Epithelial cell of proximal tubule (primary cell): ENCODE measurements at regions not wholly inside any gene's neighbourhood (a gene's known extent, or its start where the extent isn't known, plus 50 kb on each side); places are given as distances from the start of the nearest gene placed in this dataset.

Experiments
- DNase-seq: peaks from one replicate; pipeline ENCODE4 v3.0.0-alpha.2; 2011; ENCODE audit warnings: low read depth
- H3K4me3 ChIP-seq: 2 replicates; pipeline ENCODE4 v1.5.1; 2011; ENCODE audit warnings: low read depth, mild to moderate bottlenecking, low read length
- CTCF ChIP-seq: conservative IDR thresholded peaks from 2 replicates; pipeline ENCODE4 v1.5.1; 2012; ENCODE audit warnings: low read depth, mild to moderate bottlenecking, low read length

GRCh38 chrX:20488473-20488872, 221.8 kb upstream of the RPS6KA3 start:
- DNase-seq = no peak

GRCh38 chrX:20487227-20487626, 220.5 kb upstream of the RPS6KA3 start:
- no peak for DNase-seq
- TF ChIP-seq CTCF = no peak
- H3K4me3 ChIP-seq = no peak overlapping the region

More at GRCh38 chrX:20488473-20488872, 221.8 kb upstream of the RPS6KA3 start:
- H3K4me3 ChIP-seq = no peak overlapping the region
- TF ChIP-seq CTCF = no peak

- H3K4me3 ChIP-seq = no peak overlapping the region
- DNase-seq = no peak
- TF ChIP-seq CTCF = no peak
These were observed 214.9 kb upstream of the RPS6KA3 start for GRCh38 chrX:20481632-20482031.

GRCh38 chrX:20479896-20480295, 213.2 kb upstream of the RPS6KA3 start:
- no peak overlapping the region for H3K4me3 ChIP-seq
- TF ChIP-seq CTCF = no peak
- no peak for DNase-seq

GRCh38 chrX:20479048-20479447, 212.3 kb upstream of the RPS6KA3 start:
- no peak overlapping the region for H3K4me3 ChIP-seq
- TF ChIP-seq CTCF = no peak
- DNase-seq = no peak

GRCh38 chrX:20477836-20478524, 211.3 kb upstream of the RPS6KA3 start:
- DNase-seq = no peak
- no peak for TF ChIP-seq CTCF
- no peak overlapping the region for H3K4me3 ChIP-seq

- no peak overlapping the region for H3K4me3 ChIP-seq
- DNase-seq = no peak
- no peak for TF ChIP-seq CTCF
These were observed 210.5 kb upstream of the RPS6KA3 start for GRCh38 chrX:20477219-20477618.
